Activated T-helper 2 cell treated with anti-CD3 and anti-CD28 coated beads, Interferon-gamma antibody, Interleukin-2, Interleukin-4, amounts not matched to agents 10 μg/mL and 5 μg/mL and 100 μg/mL, durations not matched to agents 14 hours and 24 hours and 36 hours (primary cell): ENCODE measurements at regions not wholly inside any gene's neighbourhood (a gene's known extent, or its start where the extent isn't known, plus 50 kb on each side); places are given as distances from the start of the nearest gene placed in this dataset.

Experiments used
- DNase-seq: peaks from one replicate; pipeline ENCODE4 v3.0.0; 2021; ENCODE audit warnings: low spot score
- H3K27ac Mint-ChIP-seq: one replicate; pipeline ENCODE4 v1.8.0; 2021; ENCODE audit warnings: mixed read lengths
- H3K27me3 Mint-ChIP-seq: one replicate; pipeline ENCODE4 v1.8.0; 2021; ENCODE audit warnings: low read depth, mixed read lengths
- H3K36me3 Mint-ChIP-seq: one replicate; pipeline ENCODE4 v1.8.0; 2021; ENCODE audit warnings: low read depth, mixed read lengths
- H3K4me1 Mint-ChIP-seq: one replicate; pipeline ENCODE4 v1.8.0; 2021; ENCODE audit warnings: low read depth, mixed read lengths
- H3K4me3 Mint-ChIP-seq: one replicate; pipeline ENCODE4 v1.8.0; 2021; ENCODE audit warnings: low read depth, mild to moderate bottlenecking, moderate library complexity, mixed read lengths
- H3K9me3 Mint-ChIP-seq: one replicate; pipeline ENCODE4 v1.8.0; 2021; ENCODE audit warnings: mixed read lengths
- intact Hi-C: fragments of 100-400 bp; cut with micrococcal nuclease; formaldehyde crosslinking; loops from one replicate; pipeline ENCODE4 v1.15.1; 2023

DNA sequence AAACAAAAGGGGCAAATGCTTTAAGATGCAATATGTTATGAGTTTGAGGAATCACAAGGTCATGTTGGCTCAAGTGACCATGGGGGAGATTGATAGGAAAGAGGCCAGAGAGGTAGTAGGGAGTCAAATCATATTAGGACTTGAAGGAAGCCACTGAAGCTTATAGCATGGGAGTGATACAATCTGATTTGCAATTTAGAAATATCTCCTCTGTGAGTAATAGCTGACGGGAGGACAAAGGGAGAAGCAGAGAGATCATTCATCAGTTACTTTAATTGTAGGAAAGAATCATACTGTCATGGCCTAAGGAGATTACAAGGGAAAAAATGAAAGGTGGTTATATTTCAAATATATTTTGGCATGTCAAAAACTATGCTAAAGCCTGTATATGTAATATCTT is 793.6 kb upstream of the RAG2 start:
- intact Hi-C loops, result no loop called here
- Mint-ChIP-seq H3K4me3 (no peak overlapping the region), H3K4me1 (no peaks in the 10 kb centered on the region), H3K27ac (no peak overlapping the region), H3K36me3 (no peaks in the 10 kb centered on the region), H3K27me3 (no peaks in the 10 kb centered on the region), H3K9me3 (peaks cover 60% of the 10 kb centered on the region)
- no peak for DNase-seq

GRCh38 chr11:37390576-37391083 is 792.6 kb upstream of the RAG2 start:
- no peaks in the 10 kb centered on the region for H3K36me3 Mint-ChIP-seq
- intact Hi-C loops, result no loop called here
- no peak overlapping the region for H3K27ac Mint-ChIP-seq
- H3K27me3 Mint-ChIP-seq, result no peaks in the 10 kb centered on the region
- no peaks in the 10 kb centered on the region for H3K4me1 Mint-ChIP-seq
- peaks cover 51% of the 10 kb centered on the region for H3K9me3 Mint-ChIP-seq
- DNase-seq, result no peak
- no peak overlapping the region for H3K4me3 Mint-ChIP-seq

DNA sequence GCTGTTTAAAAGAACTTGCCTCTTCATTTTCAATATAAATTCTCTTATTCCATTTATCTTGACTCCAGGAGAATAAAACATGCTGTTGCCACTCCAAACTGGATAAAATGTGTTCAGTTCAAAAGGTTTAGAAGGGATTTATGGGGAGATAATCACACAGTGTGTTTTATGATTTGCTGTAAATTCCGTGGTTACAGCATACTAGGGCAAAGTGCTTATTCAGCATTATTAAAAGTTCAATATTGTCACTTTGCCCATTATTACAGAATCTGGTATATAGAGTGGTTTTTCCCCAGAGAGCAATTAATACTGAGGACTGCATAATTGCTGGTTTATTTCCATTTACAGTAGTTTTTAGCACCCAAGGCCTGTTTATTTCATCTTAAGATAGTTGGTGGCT is 780.9 kb upstream of the RAG2 start:
- Mint-ChIP-seq H3K27me3 (no peaks in the 10 kb centered on the region), H3K36me3 (no peaks in the 10 kb centered on the region), H3K4me3 (no peak overlapping the region), H3K9me3 (peaks cover 40% of the 10 kb centered on the region), H3K4me1 (no peaks in the 10 kb centered on the region), H3K27ac (no peak overlapping the region)
- intact Hi-C loops, result no loop called here
- DNase-seq, result no peak

DNA sequence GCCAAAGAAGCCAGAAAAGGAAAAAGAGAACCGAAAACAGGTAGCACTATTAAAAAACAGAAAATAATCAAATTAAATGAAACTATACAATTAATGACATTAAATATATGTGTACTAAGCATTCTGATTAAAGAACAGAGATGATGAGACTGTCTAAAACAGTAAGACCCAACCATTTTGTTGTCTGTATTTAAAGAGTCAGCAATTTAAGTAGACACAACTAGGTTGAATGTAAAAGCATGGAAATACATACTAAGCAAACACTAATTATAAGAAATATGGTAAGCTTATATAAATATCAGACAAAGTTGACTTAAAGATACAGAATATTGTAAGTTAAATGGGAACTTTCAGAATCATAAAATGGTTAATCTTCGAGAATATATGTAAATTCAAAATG is 774.6 kb upstream of the RAG2 start:
- intact Hi-C loops, result no loop called here
- Mint-ChIP-seq H3K4me3 (no peak overlapping the region), H3K4me1 (no peaks in the 10 kb centered on the region), H3K9me3 (peaks cover 33% of the 10 kb centered on the region), H3K36me3 (no peaks in the 10 kb centered on the region), H3K27me3 (no peaks in the 10 kb centered on the region), H3K27ac (no peak overlapping the region)
- no peak for DNase-seq

DNA sequence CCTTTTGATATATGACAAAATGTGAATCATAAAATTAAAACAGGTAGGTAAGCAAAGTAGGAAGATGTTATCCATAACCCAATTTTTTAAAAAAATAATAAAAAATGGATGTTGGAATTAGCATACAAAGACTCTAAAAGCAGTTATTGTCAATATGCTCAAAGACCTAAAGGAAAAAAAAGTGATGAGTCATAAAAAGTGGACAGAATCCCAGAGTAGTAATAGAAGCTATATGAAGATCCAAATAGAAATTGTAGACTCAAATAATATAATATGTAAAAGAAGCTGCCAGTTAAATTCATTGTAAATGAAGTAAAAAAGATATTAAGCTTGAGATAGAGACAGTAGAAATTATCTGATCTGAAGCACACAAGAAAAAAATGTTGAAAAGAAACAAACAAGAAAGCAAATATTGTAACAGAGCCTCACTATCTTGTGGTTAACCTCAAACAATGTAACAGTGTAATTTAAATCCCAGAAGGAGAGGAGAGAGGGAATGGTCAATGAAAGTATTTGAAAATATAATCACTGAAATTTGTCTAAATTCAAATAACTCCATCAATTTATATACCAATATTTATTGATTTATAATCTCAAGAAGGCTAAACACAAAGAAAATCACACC is 773.4 kb upstream of the RAG2 start:
- H3K36me3 Mint-ChIP-seq, result no peaks in the 10 kb centered on the region
- no peaks in the 10 kb centered on the region for H3K4me1 Mint-ChIP-seq
- H3K27ac Mint-ChIP-seq, result no peak overlapping the region
- peaks cover 34% of the 10 kb centered on the region for H3K9me3 Mint-ChIP-seq
- intact Hi-C loops, result no loop called here
- no peaks in the 10 kb centered on the region for H3K27me3 Mint-ChIP-seq
- DNase-seq, result no peak
- H3K4me3 Mint-ChIP-seq, result no peak overlapping the region

DNA sequence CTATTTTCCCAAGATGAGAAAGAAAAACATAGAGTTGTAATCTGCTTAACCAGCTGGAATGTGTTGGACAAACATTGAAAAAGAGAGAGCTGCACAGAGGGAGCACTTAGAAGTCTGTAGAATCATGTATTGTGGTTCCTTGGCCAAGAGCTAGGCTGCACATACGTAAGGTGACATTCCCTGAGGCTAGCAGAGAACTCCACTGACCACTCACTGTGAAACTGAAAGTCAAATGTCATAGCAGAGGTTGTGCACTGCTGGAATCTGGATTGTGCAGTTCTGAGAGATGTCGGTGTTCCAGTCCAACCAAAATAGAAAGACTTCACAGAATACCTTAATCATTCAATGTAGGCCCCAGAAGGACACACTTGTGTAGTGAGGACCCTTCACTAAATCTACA is 772.8 kb upstream of the RAG2 start:
- no peak overlapping the region for H3K4me3 Mint-ChIP-seq
- no peaks in the 10 kb centered on the region for H3K4me1 Mint-ChIP-seq
- intact Hi-C loops, result no loop called here
- H3K36me3 Mint-ChIP-seq, result no peaks in the 10 kb centered on the region
- DNase-seq, result no peak
- H3K27ac Mint-ChIP-seq, result no peak overlapping the region
- H3K27me3 Mint-ChIP-seq, result no peaks in the 10 kb centered on the region
- peaks cover 34% of the 10 kb centered on the region for H3K9me3 Mint-ChIP-seq

GRCh38 chr11:37364246-37364839 is 766.3 kb upstream of the RAG2 start:
- Mint-ChIP-seq H3K36me3 (no peaks in the 10 kb centered on the region), H3K27ac (no peak overlapping the region), H3K4me3 (no peak overlapping the region), H3K27me3 (no peaks in the 10 kb centered on the region), H3K4me1 (no peaks in the 10 kb centered on the region), H3K9me3 (peaks cover 38% of the 10 kb centered on the region)
- intact Hi-C loops, result no loop called here
- DNase-seq, result no peak

GRCh38 chr11:37353192-37353591 is 755.2 kb upstream of the RAG2 start:
- H3K4me3 Mint-ChIP-seq, result no peak overlapping the region
- peaks cover 29% of the 10 kb centered on the region for H3K9me3 Mint-ChIP-seq
- no peak overlapping the region for H3K27ac Mint-ChIP-seq
- H3K36me3 Mint-ChIP-seq, result no peaks in the 10 kb centered on the region
- H3K27me3 Mint-ChIP-seq, result no peaks in the 10 kb centered on the region
- intact Hi-C loops, result no loop called here
- no peaks in the 10 kb centered on the region for H3K4me1 Mint-ChIP-seq
- no peak for DNase-seq

DNA sequence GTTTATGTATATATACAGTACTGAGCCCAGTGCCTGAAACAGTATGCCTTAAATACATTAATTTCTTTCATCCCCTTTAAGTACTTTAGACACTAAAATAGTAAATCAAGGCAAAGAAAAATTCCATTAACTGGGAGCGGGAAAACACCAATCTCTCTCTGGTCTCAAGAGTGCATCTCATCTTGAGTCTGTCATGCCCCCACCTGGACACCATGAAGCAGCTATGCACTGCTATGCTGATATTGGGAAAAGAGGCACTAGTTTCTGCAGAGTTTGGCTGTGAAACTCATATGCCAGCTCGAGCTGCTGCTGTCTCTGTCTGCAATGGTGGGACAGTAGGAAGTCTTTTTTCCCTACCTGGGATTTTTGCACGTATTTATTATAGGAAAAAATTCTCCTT is 754.4 kb upstream of the RAG2 start:
- H3K36me3 Mint-ChIP-seq, result no peaks in the 10 kb centered on the region
- no peak overlapping the region for H3K27ac Mint-ChIP-seq
- peaks cover 22% of the 10 kb centered on the region for H3K9me3 Mint-ChIP-seq
- H3K4me1 Mint-ChIP-seq, result no peaks in the 10 kb centered on the region
- no peak overlapping the region for H3K4me3 Mint-ChIP-seq
- DNase-seq, result no peak
- intact Hi-C loops, result no loop called here
- H3K27me3 Mint-ChIP-seq, result no peaks in the 10 kb centered on the region

DNA sequence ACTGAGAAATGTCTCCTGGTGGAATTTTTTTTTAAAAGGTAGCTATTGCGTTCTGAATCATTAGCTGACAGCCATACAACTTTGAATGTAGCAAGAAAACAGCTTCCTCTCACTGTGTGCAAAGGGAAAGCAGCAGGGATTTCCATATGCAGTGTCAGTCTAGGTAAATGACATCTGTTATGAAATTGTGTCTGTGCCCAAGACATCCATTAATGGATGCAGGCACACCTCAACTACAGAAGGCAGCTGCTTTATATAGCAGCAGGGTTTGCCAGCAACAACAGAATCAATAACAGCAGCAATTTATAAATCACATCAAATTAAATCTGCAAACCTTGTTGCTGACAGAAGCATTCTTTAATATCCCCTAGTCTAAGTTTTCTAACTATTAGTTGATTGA is 745.3 kb upstream of the RAG2 start:
- no peak for DNase-seq
- Mint-ChIP-seq H3K4me3 (no peak overlapping the region), H3K36me3 (no peaks in the 10 kb centered on the region), H3K9me3 (peaks cover 22% of the 10 kb centered on the region), H3K4me1 (no peaks in the 10 kb centered on the region), H3K27me3 (no peaks in the 10 kb centered on the region), H3K27ac (no peak overlapping the region)
- intact Hi-C loops, result no loop called here

GRCh38 chr11:37336401-37336800 is 738.4 kb upstream of the RAG2 start:
- intact Hi-C loops, result no loop called here
- H3K4me3 Mint-ChIP-seq, result no peak overlapping the region
- H3K9me3 Mint-ChIP-seq, result peaks cover 9% of the 10 kb centered on the region
- no peak overlapping the region for H3K27ac Mint-ChIP-seq
- no peak for DNase-seq
- H3K4me1 Mint-ChIP-seq, result no peaks in the 10 kb centered on the region
- H3K36me3 Mint-ChIP-seq, result no peaks in the 10 kb centered on the region
- H3K27me3 Mint-ChIP-seq, result no peaks in the 10 kb centered on the region

DNA sequence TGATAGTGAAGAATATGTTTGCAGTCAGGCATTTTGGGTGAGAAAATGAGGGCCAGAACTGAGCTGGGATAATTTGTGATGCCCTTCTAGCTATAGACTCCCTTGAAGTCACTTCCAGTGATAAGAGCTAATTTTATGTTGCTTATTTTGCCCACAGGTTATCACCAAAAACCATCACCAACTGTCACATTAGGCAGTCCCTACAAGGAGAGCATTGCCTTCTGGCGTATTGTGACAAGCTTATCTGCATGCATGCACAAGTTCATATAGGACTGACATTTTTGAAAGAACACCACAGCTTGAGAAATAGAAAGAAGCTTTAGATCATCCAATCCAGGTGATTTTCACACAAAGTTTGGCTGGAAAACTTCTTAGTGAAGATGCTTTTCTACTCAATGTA is 735.3 kb upstream of the RAG2 start:
- H3K9me3 Mint-ChIP-seq, result peaks cover 28% of the 10 kb centered on the region
- no peak overlapping the region for H3K4me3 Mint-ChIP-seq
- no peaks in the 10 kb centered on the region for H3K27me3 Mint-ChIP-seq
- intact Hi-C loops, result no loop called here
- no peak overlapping the region for H3K27ac Mint-ChIP-seq
- H3K36me3 Mint-ChIP-seq, result no peaks in the 10 kb centered on the region
- no peak for DNase-seq
- no peaks in the 10 kb centered on the region for H3K4me1 Mint-ChIP-seq

DNA sequence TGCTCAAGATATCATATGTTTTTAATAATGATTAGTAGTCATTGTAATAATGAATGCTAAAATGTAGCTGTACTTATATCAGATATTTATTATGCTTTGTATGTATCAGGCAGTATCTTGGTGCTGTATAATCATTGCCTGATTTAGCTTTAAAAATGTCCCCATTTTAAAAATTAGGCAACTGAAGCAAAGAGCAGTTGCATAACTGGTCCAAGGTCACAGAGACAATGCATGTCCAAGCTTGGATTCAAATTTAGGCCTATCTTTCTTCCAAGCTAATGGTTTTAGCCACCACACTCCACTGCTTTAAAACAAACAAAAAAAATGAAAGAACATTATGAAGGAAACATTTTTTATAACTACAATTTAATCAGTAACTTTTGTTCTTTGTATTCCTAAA is 725.8 kb upstream of the RAG2 start:
- peaks cover 34% of the 10 kb centered on the region for H3K9me3 Mint-ChIP-seq
- H3K4me1 Mint-ChIP-seq, result no peaks in the 10 kb centered on the region
- no peak overlapping the region for H3K4me3 Mint-ChIP-seq
- H3K36me3 Mint-ChIP-seq, result no peaks in the 10 kb centered on the region
- intact Hi-C loops, result no loop called here
- no peak overlapping the region for H3K27ac Mint-ChIP-seq
- DNase-seq, result no peak
- no peaks in the 10 kb centered on the region for H3K27me3 Mint-ChIP-seq
